ENCODE measurements at regions not wholly inside any gene's neighbourhood (a gene's known extent, or its start where the extent isn't known, plus 50 kb on each side); places are given as distances from the start of the nearest gene placed in this dataset.

- TF ChIP-seq, protein P1, sequence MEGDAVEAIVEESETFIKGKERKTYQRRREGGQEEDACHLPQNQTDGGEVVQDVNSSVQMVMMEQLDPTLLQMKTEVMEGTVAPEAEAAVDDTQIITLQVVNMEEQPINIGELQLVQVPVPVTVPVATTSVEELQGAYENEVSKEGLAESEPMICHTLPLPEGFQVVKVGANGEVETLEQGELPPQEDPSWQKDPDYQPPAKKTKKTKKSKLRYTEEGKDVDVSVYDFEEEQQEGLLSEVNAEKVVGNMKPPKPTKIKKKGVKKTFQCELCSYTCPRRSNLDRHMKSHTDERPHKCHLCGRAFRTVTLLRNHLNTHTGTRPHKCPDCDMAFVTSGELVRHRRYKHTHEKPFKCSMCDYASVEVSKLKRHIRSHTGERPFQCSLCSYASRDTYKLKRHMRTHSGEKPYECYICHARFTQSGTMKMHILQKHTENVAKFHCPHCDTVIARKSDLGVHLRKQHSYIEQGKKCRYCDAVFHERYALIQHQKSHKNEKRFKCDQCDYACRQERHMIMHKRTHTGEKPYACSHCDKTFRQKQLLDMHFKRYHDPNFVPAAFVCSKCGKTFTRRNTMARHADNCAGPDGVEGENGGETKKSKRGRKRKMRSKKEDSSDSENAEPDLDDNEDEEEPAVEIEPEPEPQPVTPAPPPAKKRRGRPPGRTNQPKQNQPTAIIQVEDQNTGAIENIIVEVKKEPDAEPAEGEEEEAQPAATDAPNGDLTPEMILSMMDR (IDR thresholded peaks at IDR 0.05; ENCODE audit: control insufficient read depth, insufficient read depth, low read depth, low read length, missing control alignments) = no peak
- no peak for DNase-seq (ENCODE audit: low read depth)
- H3K4me3 ChIP-seq (ENCODE audit: control insufficient read depth, low read depth, low read length) = no peak overlapping the region
These were observed 81.7 kb upstream of the PDE10A start for GRCh38 chr6:165744555-165745228.

DNA sequence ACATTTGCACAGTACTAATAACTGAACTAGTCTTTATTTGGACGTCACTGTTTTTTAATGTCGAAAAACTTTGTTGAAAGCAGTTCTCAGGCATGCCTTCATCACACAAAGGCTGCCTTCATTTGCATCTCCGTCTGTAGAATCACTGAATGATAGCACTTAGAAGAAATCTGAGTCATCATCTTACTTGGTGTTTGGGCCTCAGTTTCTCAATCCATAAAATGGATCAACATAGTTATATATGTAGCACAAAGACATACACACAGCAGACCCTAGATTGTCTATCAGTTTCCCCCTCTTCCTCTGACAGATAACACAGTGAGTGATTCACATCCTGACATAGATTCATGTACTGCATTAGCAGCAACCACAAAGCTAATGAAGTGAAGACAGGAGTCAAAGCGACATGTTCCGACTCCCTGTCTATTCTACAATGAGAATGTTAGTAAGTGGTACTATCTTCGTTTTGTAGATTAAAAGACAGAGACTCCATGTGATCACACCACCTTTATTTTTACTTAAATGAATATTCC, 80.4 kb upstream of the PDE10A start:
- no peak overlapping the region for H3K4me3 ChIP-seq (ENCODE audit: control insufficient read depth, low read depth, low read length)
- TF ChIP-seq, protein P1 (IDR thresholded peaks at IDR 0.05; ENCODE audit: control insufficient read depth, insufficient read depth, low read depth, low read length, missing control alignments) = no peak
- no peak for DNase-seq (ENCODE audit: low read depth)

DNA sequence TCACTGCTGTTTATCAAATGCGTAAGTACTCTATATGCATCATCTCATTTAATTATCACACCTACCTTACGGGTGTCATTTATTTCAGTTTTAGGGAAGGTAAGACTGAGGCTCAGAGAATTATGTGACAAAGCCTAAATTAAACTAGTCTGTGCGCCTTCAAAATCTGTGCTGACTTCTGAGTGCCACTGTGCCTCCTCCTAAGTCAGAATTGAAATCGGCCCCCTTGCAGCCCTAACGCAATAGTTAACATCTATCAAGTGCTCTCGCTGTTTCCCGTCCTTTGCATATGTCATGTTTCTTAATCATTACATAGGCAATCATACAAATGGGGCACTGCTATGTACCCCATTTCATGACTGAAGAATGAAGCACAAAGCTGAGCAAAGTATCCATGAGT, 79.0 kb upstream of the PDE10A start:
- TF ChIP-seq, protein P1 (IDR thresholded peaks at IDR 0.05; ENCODE audit: control insufficient read depth, insufficient read depth, low read depth, low read length, missing control alignments) = no peak
- no peak overlapping the region for H3K4me3 ChIP-seq (ENCODE audit: control insufficient read depth, low read depth, low read length)
- DNase-seq (ENCODE audit: low read depth) = no peak

DNA sequence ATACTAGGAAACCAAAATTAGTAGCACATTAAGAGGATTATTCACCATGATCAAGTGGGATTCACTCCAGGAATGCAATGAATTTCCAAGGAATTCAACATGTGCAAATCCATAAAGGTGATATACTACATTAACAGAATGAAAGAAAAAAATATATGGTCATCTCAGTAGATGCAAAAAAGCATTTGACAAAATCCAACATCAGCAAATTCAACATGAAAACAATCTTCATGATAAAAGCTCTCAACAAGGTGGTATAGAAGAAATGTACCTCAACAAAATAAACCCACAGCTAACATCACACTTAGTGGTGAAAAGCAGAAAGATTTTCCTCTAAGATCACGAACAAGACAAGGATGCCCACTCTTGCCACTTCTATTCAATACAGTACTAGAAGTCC, 74.4 kb upstream of the PDE10A start:
- H3K4me3 ChIP-seq (ENCODE audit: control insufficient read depth, low read depth, low read length) = no peak overlapping the region
- no peak for DNase-seq (ENCODE audit: low read depth)
- TF ChIP-seq, protein P1 (IDR thresholded peaks at IDR 0.05; ENCODE audit: control insufficient read depth, insufficient read depth, low read depth, low read length, missing control alignments) = no peak

DNA sequence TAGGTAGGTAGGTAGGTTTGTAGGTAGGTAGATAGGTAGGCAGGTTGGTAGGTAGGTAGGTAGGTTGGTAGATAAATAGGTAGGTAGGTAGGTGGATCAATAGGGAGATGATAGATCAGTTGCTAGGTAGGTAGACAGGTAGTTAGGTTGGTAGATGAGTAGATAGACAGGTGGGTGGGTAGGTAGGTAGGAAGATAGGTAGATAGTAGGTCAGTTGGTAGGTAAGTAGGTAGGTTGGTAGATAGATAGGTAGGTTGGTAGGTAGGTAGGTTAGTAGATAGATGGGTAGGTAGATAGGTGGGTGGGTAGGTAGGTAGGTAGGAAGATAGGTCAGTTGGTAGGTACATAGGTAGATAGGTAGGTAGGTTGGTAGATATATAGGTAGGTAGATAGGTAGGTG, 72.0 kb upstream of the PDE10A start:
- TF ChIP-seq, protein P1 (IDR thresholded peaks at IDR 0.05; ENCODE audit: control insufficient read depth, insufficient read depth, low read depth, low read length, missing control alignments) = no peak
- H3K4me3 ChIP-seq (ENCODE audit: control insufficient read depth, low read depth, low read length) = no peak overlapping the region
- DNase-seq (ENCODE audit: low read depth) = no peak

GRCh38 chr6:165733489-165733791, 70.4 kb upstream of the PDE10A start:
- no peak overlapping the region for H3K4me3 ChIP-seq (ENCODE audit: control insufficient read depth, low read depth, low read length)
- TF ChIP-seq, protein P1 (IDR thresholded peaks at IDR 0.05; ENCODE audit: control insufficient read depth, insufficient read depth, low read depth, low read length, missing control alignments) = no peak
- no peak for DNase-seq (ENCODE audit: low read depth)

Data from AG09309 (cell line).